Left lung (tissue), 4 donors: ENCODE measurements at regions not wholly inside any gene's neighbourhood (a gene's known extent, or its start where the extent isn't known, plus 50 kb on each side); places are given as distances from the start of the nearest gene placed in this dataset.
"Not testable (repeated sequence)": the region's sequence is repeated elsewhere in the genome, so short reads cannot be mapped to it uniquely, and the experiment has no call there.

ENCODE experiments used
- ATAC-seq: fragments of 200-7000 bp; cut with Tn5 transposase; one replicate; pipeline ENCODE4 v1.9.1; 2020; ENCODE audit warnings: moderate library complexity
- DNase-seq, 4 donors: peaks; one replicate each; pipeline ENCODE4 v3.0.0-alpha.2; 2013 to 2020
- H3K27ac ChIP-seq, 2 donors: fragments of 200-600 bp; sonication (generic) in 1 of 2; one replicate each; pipeline versions ENCODE4 v1.5.0 to v1.8.0; 2020 to 2021
- H3K27me3 ChIP-seq, 2 donors: fragments of 200-600 bp; sonication (generic) in 1 of 2; one replicate each; pipeline versions ENCODE4 v1.5.0 to v1.8.0; 2020 to 2021
- H3K36me3 ChIP-seq, 2 donors: fragments of 200-600 bp; sonication (generic) in 1 of 2; one replicate each; pipeline versions ENCODE4 v1.5.0 to v1.8.0; 2020 to 2021
- H3K4me1 ChIP-seq, 2 donors: fragments of 200-600 bp; one replicate each; pipeline ENCODE4 v1.8.0; 2021
- H3K4me3 ChIP-seq, 2 donors: fragments of 200-600 bp; sonication (generic) in 1 of 2; one replicate each; pipeline versions ENCODE4 v1.5.0 to v1.8.0; 2020 to 2021; ENCODE audit warnings: mild to moderate bottlenecking in 1 of 2
- H3K9me3 ChIP-seq, 2 donors: fragments of 200-600 bp; sonication (generic) in 1 of 2; one replicate each; pipeline versions ENCODE4 v1.5.0 to v1.8.0; 2020 to 2021
- CTCF ChIP-seq, 2 donors: fragments of 200-600 bp; sonication (generic) in 1 of 2; IDR thresholded peaks; one replicate each; pipeline versions ENCODE4 v1.5.0 to v1.8.0; 2021; ENCODE audit warnings: antibody characterized with exemption in 2 of 2
- intact Hi-C, 2 donors: fragments of 100-400 bp; cut with DNase I; formaldehyde crosslinking; loops; one replicate each; pipeline versions ENCODE4 v1.11.2 to v1.14.2; 2022
- donor health status: DM: no; HTN: yes; CAD: no.
- donor health status: DM: no; HTN: no; CAD: no.

GRCh38 chr17:16878084-16878483, 93.8 kb downstream of the TNFRSF13B start:
- intact Hi-C loops: no loop called here
- no peak overlapping the region for H3K27ac ChIP-seq
- H3K36me3 ChIP-seq: no peaks in the 10 kb centered on the region
- DNase-seq (no peak), ATAC-seq (no peak)
- H3K4me3 ChIP-seq: no peak overlapping the region
- H3K4me1 ChIP-seq: no peaks in the 10 kb centered on the region
- no peaks in the 10 kb centered on the region for H3K27me3 ChIP-seq
- no peaks in the 10 kb centered on the region for H3K9me3 ChIP-seq
- no peak for TF ChIP-seq CTCF (IDR thresholded peaks at IDR 0.05)

GRCh38 chr17:16877099-16877498, 94.8 kb downstream of the TNFRSF13B start:
- Histone ChIP-seq H3K9me3 (no peaks in the 10 kb centered on the region), H3K4me1 (no peaks in the 10 kb centered on the region), H3K27me3 (no peaks in the 10 kb centered on the region), H3K4me3 (no peak overlapping the region), H3K36me3 (no peaks in the 10 kb centered on the region), H3K27ac (no peak overlapping the region)
- ATAC-seq (no peak), DNase-seq (no peak)
- intact Hi-C loops: no loop called here
- TF ChIP-seq CTCF (IDR thresholded peaks at IDR 0.05): no peak

- intact Hi-C loops: no loop called here
- Histone ChIP-seq H3K27me3 (no peaks in the 10 kb centered on the region), H3K4me3 (no peak overlapping the region), H3K9me3 (no peaks in the 10 kb centered on the region), H3K36me3 (no peaks in the 10 kb centered on the region), H3K27ac (no peak overlapping the region), H3K4me1 (no peaks in the 10 kb centered on the region)
- no peak for DNase-seq
- no peak for TF ChIP-seq CTCF (IDR thresholded peaks at IDR 0.05)
- no peak for ATAC-seq
These were observed 96.3 kb downstream of the TNFRSF13B start for GRCh38 chr17:16875662-16876061.

- DNase-seq, H3K9me3 ChIP-seq, intact Hi-C loops, H3K27me3 ChIP-seq, ATAC-seq, H3K4me1 ChIP-seq, H3K27ac ChIP-seq, H3K4me3 ChIP-seq, H3K36me3 ChIP-seq: not testable (repeated sequence)
These were observed 97.7 kb downstream of the TNFRSF13B start for GRCh38 chr17:16874216-16874615.

- Histone ChIP-seq H3K27ac (no peak overlapping the region), H3K9me3 (no peaks in the 10 kb centered on the region), H3K4me3 (no peak overlapping the region), H3K4me1 (no peaks in the 10 kb centered on the region), H3K27me3 (no peaks in the 10 kb centered on the region), H3K36me3 (no peaks in the 10 kb centered on the region)
- ATAC-seq (peak; percentile 78), DNase-seq (peak in 1 of 4 donors; percentile 22)
- peak; percentile 34 to 55 for TF ChIP-seq CTCF (IDR thresholded peaks at IDR 0.05)
- intact Hi-C loops: no loop called here
These were observed 98.5 kb downstream of the TNFRSF13B start for GRCh38 chr17:16873174-16874035.
